ENCODE measurements at regions not wholly inside any gene's neighbourhood (a gene's known extent, or its start where the extent isn't known, plus 50 kb on each side); places are given as distances from the start of the nearest gene placed in this dataset.

DNA sequence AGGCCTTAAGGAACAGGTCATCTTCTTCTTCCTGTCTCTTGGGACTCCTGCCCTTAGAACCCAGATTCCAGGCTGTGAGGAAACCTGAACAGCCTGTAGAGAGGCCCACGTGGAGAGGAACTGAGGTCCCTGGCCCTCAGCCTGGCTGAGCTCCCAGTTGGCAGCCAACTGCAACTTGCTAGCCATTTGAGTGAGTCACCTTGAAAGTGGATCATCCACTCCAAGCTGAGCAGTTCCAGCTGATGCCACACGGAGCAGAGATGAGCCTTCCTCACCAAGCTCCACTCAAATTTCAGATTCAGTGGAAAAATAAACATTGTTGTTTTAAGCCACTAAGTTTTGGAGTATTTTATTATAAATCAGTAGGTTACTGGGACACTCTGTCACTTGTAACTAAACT is 392.5 kb downstream of the BCOR start:
- no peak for TF ChIP-seq EZH2 (IDR thresholded peaks at IDR 0.05; ENCODE audit: insufficient read depth, poor library complexity, severe bottlenecking)
- TF ChIP-seq EZH2phosphoT487 (IDR thresholded peaks at IDR 0.05; ENCODE audit: insufficient read depth, low read depth) = no peak
